Epithelial cell of proximal tubule (primary cell): ENCODE measurements at regions not wholly inside any gene's neighbourhood (a gene's known extent, or its start where the extent isn't known, plus 50 kb on each side); places are given as distances from the start of the nearest gene placed in this dataset.

Experiments
- DNase-seq: peaks from one replicate; pipeline ENCODE4 v3.0.0-alpha.2; 2011; ENCODE audit warnings: low read depth
- H3K4me3 ChIP-seq: 2 replicates; pipeline ENCODE4 v1.5.1; 2011; ENCODE audit warnings: low read depth, mild to moderate bottlenecking, low read length
- CTCF ChIP-seq: conservative IDR thresholded peaks from 2 replicates; pipeline ENCODE4 v1.5.1; 2012; ENCODE audit warnings: low read depth, mild to moderate bottlenecking, low read length

GRCh38 chr6:88538840-88539239, 372.7 kb upstream of the CNR1 start:
- no peak overlapping the region for H3K4me3 ChIP-seq
- no peak for TF ChIP-seq CTCF
- DNase-seq, result no peak

GRCh38 chr6:88538130-88538706, 372.1 kb upstream of the CNR1 start:
- no peak for DNase-seq
- no peak for TF ChIP-seq CTCF
- H3K4me3 ChIP-seq, result no peak overlapping the region

- no peak for DNase-seq
- H3K4me3 ChIP-seq, result no peak overlapping the region
- no peak for TF ChIP-seq CTCF
These were observed 370.0 kb upstream of the CNR1 start for GRCh38 chr6:88536071-88536625.

GRCh38 chr6:88535306-88535705, 369.2 kb upstream of the CNR1 start:
- DNase-seq, result no peak
- H3K4me3 ChIP-seq, result no peak overlapping the region
- TF ChIP-seq CTCF, result no peak

- H3K4me3 ChIP-seq, result no peak overlapping the region
- TF ChIP-seq CTCF, result no peak
- no peak for DNase-seq
These were observed 366.2 kb upstream of the CNR1 start for GRCh38 chr6:88532241-88532860.

- H3K4me3 ChIP-seq, result no peak overlapping the region
- TF ChIP-seq CTCF, result no peak
- DNase-seq, result no peak
These were observed 363.6 kb upstream of the CNR1 start for GRCh38 chr6:88529726-88530125.

GRCh38 chr6:88520445-88520844, 354.3 kb upstream of the CNR1 start:
- TF ChIP-seq CTCF, result no peak
- no peak overlapping the region for H3K4me3 ChIP-seq
- no peak for DNase-seq
